Lung microvascular endothelial cell (primary cell): ENCODE measurements at regions not wholly inside any gene's neighbourhood (a gene's known extent, or its start where the extent isn't known, plus 50 kb on each side); places are given as distances from the start of the nearest gene placed in this dataset.

Source experiments
- DNase-seq, 2 donors: peaks; one replicate each; pipeline versions ENCODE4 v3.0.0 to v3.0.0-alpha.2; 2010; ENCODE audit warnings: low read depth in 2 of 2

DNA sequence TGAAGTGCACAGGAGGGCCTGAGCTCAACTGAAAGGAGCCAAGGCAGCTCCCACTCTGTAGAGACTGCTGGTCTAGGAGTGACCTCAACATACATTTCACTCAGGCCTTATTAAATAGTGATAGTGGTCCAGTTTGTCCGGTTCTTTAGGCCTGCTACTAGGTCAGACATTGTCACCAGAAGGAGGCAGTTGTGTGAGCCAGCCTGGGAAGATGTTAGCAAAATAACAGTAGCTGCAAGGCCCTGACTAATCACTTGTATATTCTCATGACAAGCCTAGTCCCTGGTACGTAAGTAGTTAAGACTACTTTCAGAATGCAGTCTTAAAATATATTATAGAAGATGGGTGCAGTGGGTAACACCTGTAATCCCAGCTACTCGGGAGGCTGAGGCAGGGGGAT lies 264.0 kb upstream of the CAMK1G start:
- DNase-seq: no peak

DNA sequence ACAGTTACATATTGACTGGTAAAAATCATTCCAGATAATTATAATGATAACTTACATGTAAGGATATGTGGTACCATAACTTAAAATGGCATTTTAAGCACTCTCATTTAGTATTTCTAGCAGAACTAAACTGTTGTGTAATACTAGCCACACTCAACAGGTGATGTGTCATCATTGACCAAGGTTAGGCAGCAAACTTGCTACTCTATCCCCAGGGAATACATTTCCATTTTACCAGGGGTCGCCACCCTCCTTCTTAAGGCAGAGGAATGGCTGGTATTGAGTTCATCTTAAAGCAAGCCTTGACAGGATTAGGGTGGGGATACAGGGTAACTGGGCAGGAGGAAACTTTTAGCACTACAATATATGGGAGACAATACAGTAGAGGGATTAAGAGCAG lies 259.8 kb upstream of the CAMK1G start:
- no peak for DNase-seq

DNA sequence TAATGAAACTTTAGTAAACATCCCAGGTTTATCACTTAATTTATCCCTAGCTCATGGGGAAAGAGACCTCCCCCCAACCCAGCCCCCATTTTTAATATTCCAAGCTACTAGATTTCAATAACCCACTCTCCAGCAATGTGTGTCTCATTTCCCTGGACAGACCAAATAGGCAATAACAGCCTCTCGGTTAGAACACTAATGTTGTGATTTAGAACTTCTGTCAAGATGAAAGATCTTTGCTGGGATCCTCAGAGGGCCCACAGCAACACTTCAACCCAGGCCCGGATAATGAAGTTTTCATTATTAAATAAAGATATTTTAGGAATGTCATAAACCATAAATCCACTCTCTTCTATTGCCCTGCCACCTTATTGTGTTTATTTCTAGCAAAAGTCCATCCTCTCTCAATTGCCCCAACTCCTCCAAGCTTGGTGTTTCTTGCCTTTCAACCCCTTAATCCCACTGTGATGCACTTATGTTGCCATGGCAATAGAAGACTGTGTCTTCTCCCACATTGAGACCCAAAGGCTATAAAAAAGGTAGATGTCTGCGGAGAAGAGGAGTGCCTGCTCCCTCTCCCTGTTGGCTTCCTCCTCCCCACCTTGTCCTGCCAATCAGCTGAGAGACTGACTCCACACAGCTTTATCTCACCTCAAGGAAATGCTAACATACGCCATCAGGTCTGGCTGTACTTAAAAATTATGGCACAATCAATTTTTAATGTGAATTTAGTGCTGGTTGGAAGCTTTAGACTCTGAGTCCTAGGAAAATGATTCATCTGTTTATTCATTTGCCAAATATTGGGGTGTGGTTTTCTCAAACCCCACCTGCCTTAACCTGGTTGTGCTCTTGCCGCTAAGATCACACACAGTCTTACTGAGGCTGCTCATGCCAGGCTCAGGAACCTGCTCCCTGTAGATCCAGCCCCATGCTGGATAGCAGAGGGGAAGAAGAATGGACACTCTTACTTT lies 258.3 kb upstream of the CAMK1G start:
- DNase-seq: no peak

DNA sequence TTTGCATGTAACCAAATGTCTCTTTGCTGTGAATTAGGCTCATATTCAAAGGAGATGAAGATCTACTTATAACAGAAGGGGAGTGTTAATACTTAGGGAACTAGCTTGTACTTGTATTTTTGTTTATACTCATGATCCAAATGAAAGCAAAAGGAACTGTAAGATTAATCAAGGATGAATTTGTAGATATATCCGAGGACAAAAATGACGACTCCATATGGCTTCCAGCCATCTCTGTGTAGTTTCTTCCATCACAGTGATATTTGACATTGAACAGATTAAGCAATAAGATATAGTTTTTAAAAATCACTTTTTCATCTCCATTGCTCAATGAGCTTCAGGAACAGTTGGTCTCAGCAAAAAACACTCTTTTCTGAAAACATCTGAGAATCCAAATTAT lies 257.4 kb upstream of the CAMK1G start:
- no peak for DNase-seq

DNA sequence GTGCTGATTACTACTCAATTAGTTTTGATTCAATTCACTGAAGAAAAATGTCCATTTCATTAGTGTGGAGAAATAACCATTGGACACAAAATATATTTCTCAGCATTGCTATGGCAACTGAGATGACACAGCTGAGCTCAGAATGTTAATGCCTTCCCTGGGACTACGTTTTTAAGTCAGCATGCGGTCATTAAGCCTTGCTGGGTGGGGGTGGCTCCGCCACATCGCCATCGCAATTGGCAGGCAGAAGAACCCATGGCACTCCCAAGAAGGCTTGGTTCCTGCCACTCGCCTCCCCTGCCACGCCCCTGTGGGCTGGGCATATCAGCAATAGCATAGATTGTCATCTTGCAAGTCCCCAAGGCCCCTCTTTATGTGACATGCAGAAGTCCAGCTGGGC lies 256.7 kb upstream of the CAMK1G start:
- DNase-seq: no peak

DNA sequence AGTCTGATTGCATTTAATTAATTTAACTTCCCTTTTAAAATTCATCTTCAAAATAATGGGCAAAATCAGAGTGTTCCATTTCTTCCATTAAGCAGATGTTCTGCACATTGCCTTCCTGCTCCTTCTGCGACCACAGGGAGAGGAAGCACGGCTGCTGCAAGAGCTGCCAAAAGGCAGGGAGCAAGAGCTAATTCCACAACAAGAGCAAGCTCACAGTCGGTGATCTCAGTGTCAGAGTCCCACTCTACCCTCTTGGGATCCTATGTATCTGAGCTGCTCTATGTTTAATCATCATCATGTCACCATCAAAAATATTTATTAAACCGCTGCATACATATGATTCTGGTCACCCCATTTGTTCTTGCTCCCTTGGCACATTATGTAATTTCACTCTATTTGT lies 255.3 kb upstream of the CAMK1G start:
- DNase-seq: no peak

DNA sequence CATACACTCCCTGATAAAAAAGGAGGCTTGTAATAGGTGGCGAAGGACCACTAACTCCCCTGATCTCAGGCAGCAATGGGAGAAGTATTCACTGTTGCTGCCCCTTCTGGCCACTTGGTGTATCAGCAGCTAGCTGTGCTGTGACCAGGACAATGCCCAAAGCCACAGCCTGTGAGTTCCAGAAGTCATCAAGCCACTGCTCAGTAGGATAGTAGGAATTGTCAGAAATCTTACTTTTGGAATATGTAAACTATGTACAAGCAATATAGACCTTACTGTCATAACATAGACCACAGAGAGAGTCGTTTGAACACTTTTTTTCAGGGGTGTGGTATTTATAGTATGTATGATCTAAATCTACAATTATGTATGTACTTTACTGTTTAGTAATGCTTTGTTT lies 248.3 kb upstream of the CAMK1G start:
- DNase-seq: peak; percentile 37 to 43

DNA sequence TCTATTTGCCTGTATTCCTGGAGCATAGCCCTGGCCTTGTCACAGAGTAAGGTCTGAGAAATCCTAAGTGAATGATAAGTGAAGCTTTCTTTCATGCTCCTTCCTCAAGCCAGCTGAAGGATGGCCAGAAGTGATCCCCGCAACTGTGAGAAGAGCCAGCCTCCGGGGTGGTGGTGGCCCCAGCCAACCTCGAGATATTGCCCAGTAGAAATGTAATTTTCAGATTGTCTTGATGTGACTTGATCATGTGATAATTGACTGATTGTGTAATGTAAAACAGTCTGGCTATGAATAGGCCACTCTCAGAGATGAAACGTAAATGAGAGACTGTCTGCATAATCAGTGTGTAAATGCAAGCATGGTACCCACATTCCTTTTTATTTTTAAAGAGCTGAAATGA lies 242.4 kb upstream of the CAMK1G start:
- no peak for DNase-seq

DNA sequence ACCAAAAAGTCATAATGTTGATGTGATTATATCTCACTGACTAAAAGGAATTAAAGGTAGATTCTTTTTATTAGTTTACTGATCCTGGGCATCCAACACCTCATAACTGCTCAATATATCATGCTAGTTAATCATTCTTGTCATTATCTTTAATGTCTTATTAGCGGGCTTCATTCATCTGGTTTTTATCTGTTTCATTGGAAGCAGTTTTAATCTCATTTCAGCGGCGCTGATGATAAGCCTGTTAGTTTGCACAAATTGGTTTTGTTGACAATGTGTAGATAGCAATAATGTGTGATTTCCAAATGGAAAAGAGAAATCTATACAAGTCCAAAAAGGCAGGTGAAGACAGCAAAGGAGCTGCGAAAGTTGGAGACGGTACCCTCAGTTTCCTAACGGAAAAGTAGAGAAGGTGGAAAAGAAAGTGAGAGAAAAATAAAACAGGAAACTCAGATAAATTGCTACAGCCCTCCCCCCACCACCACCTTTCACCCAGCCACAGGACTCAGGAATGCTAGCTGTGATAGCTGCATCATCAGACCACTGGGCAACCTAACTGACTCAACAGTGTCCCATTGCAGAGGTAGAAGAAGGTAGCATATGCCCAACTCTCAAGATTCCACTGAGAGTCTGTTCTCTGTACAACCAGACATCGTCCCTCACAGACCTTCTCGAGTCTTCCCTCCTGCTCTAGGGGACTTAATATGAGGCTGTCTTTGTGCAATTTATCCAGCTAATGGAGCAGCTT lies 241.7 kb upstream of the CAMK1G start:
- DNase-seq: no peak

DNA sequence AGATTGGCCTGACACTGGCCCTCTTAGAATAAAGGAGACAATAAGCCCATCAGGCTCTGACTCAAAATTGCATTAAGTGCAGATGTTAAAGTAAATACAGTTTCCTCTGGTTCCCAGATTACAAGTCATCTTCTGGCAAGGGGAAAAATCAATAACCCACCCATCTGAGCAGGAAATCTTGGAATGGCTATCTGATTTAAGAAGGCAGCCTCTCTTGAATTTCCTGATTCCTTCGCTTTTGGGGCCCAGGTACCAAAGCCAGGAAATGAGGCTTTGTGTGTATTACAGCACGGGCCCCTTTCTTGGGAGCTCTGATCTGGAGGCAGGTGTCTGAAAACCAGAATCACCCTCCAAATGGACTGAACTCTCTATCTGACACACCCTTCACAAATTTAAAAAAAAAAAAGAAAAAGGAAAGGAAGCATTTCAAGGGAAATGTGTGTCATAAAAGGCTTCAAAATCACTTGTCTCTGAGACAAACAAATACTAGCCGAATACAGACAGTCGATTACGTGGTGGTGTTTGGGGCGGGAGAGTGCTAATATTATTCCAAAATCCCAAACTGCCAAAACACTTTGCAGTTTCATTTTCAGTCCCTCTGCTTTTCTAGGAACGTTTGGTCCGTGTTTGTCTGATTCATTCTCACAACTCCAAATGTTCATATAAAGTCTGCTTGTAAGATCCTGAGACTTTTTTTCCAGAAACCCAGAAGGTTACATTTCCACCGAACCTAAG lies 240.9 kb upstream of the CAMK1G start:
- no peak for DNase-seq

DNA sequence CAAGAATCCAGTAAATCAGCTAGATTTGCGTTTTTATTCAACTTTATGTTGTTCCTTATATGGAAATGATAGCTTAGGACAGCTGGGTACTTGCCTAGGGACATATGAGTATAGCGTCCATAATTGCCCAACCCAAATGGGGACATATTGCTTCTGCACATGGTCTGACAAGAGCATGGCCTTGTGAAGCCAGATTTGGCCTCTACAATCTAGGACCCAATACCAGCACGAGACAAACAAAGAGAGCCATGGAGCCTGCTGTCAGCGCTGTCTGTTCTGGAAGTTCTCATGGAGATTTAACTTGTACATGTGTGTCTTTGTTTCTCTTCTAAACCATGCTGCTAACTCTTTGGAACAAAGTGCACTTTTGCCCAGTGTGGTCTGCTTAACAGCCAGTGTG lies 240.0 kb upstream of the CAMK1G start:
- no peak for DNase-seq

DNA sequence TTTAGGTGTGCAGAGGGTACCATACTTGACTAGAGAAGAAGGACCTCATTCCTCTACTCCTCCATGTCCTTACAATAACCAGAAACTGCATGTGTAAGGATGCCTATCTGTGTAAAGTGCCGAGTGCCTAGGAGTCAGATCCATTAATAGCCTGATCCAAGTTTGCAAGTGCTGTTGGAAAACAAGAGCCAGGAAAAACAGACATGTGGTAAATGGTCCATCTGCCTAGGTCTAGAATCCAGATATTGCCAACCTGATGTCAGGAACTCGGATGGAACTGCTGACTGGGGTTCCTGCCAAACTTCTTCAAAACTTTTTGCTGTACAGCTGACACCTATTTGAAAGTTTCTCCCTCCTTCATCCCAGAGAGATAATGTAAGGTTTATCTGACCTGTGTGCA lies 239.4 kb upstream of the CAMK1G start:
- no peak for DNase-seq

DNA sequence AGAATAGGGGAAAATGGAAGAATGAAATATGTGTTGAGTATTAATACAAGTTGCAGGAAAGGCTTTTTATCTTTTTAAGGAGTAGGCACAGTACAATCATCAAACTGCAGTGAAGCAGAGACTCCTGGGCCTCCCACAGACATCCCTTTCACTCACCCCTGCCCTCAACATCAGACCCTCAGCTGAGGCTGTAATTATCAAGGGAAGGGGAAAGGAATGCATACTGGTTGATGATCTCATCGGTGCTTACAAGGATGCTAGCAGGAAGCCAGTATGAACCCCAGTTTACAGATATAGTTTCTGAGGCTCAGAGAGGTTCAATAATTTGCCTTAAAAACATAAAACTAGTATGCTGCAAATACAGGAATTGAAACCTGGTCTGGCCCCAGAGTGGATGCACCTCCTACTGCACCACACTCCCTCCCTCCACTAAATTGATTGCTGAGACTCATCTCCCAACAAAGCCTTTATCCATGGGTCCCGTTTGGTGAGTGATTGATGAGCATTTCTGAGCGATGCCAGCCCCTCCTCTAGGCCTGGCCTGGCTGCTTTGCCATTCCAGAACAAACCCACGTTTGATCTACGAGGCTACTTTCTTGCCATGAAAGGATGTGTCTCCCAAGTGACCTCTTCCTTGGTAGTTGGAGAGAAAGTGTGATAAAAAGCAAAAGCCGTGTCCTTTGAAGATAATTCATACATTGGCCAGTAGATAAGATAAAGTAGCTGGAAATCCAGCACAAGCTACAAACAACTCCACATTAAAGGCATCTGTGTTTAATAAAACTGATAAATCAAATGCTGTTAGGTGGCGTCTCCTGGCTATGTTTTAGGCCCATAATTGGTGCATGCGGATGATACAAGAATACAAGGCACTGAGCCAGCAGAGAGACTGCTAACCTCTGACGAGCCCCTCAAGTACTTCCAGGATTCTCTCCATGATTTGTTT lies 233.9 kb upstream of the CAMK1G start:
- no peak for DNase-seq

DNA sequence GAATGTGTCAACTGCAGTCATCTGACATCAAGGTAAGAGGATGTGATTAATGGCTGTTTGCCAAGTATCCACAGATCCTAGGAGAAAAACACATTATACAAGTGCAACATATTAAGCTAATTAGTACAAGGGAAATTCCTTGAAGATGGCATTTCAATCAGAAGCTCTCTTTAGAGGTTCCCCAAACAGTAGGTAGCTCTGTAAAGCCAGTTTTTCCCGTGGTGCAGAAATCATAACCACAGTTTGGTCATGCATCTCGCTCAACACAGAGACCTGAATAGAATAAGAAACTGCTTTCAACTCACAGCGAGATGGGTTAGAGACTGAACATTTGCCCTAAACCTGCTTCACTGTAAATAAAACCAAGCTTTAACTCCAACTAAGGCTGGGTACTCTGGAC lies 230.5 kb upstream of the CAMK1G start:
- DNase-seq: no peak

DNA sequence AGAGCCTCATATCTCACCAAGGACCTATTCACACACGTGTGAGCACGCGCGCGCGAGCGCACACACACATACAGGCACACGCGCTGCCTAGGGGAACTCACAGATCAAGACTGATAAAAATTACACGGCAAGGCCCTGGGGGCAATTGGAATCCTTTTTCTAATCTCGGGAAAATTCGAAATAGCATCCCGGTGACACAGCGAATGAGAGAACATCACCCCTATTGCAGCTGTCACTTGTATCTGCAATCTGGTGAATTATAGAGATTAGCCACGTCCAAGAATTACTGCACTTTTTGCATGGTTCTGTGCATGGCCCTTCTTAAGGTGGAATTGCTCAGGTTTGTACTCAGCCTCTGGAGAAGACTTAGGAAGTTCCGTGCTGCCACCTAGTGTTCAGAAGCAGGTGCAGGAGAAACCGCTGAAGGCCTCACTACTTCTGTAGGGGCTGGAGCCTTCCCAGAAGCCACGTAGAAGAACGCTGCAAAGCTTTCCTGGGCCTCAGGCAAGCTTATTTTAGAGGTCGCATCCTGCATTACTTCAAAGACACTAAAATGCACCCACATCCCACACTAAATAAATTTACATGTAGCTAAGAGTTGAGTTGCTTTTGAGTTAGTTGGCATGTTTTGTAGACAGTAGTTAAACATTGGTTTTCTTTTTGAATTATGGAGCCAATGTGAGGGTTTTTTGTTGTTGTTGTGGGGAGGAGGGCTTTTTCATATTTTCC lies 229.2 kb upstream of the CAMK1G start:
- peak; percentile 66 to 87 for DNase-seq

DNA sequence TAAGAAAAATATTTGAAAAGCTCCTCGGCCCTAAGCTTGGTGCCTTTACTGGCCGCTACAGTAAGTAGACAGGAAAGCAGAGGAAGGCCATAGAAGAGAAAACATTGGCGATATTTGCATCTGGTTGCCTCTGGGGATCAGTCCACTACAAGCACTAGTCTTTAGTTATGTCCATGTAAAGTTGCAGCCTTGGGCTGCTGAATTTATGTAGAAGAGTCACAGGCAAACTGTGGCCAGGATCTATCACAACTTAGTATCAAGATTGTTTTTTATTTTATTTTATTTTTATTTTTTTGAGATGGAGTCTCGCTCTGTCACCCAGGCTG lies 228.7 kb upstream of the CAMK1G start:
- no peak for DNase-seq

DNA sequence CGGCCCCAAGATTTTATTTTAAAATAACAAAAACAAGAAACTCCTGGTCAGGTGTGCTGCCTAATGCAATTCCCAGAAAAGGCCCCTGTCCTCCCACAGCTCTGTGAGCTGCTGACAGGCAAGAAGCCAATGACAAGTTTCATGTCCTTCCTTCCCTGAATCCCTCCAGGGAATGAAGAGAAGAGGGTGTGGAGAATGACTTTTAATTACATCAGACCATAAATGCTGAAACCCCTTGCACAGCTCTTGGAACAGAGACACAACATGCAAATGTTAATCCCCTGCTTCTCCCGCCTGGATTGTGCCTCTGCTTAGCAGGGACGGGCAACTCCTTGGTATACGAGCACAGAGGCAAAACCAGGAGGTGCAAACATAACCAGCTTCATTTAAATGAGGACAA lies 228.1 kb upstream of the CAMK1G start:
- DNase-seq: no peak

DNA sequence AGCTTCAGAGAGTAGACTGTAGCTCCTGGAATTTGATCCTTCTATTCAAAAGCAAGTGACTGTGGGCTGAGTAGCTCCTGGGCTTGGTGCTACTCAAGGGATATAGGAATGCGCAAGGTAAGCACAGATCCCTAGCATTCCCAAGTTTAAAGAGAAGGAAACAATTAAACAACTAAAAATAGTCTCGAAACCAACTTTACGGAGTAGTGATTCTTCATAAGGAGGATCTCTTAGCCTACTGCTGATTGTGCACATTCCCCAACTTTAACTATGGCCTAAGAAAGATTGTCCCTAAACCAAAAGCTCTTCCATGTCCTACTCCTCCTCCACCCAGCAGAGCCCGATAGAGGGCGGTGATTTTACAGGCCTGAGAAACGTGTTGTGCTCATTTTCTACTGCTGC lies 226.5 kb upstream of the CAMK1G start:
- DNase-seq: no peak

DNA sequence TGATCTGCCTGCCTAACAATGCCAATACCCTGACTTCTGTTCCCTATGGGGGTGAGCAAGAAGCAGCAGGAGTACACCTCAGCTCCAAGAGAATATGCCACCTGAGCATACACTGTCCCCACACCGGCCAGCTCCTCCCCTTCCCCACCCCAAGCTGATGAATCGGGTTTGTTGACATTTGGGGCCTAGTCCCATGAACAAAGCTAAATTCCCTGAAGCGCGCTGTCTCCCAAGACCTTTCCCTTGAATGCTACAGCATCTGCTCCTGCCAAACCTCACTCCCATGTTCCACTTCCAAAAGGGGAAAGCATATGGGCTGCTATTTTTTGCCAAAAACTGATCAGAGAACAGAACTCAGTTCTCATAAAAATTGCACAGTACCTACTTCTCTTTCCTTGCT lies 220.4 kb upstream of the CAMK1G start:
- no peak for DNase-seq

DNA sequence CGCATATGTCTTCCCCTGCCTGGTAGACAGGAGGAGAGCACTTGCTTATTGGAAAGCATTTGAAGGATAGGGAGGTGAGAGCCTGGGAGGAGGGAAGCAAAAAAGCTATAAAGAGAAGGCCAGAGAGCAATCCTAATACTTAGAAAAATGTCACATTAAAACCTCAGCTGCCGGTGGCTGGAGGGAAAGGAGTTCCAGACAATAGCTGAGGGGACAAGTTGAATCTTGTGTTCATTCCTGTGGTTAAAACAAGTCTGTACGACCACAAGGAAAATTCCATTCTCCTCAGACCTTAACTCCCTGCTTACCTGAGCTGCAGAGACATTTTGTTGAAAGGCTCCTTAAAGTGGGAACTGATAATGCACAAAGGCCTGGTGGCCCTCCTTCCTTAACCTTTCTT lies 218.8 kb upstream of the CAMK1G start:
- DNase-seq: no peak
